ENCODE measurements at regions not wholly inside any gene's neighbourhood (a gene's known extent, or its start where the extent isn't known, plus 50 kb on each side); places are given as distances from the start of the nearest gene placed in this dataset.
"Not testable (repeated sequence)": the region's sequence is repeated elsewhere in the genome, so short reads cannot be mapped to it uniquely, and the experiment has no call there.

DNA sequence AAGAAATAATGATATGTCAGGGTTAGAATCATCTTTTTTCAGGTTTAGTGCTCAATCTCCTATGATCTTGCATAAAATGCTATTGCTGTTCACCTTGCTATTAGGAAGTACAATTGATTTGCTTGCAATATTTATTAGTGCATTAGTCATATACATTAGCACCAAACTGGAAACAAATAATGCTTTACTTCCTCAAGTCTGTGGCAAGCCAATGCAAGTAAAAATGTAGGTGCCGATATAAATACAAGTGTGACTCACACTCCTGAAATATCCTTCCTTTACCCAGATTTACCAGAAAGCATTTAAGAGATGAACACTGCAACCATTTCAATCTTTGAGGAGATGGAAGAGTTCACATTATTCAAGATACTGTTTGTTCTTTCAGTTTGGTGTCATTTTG is 1487.7 kb upstream of the ADGRL3 start:
- intact Hi-C loops (cut with DNase I; ENCODE audit: low total_unique reads) = no loop called here
- no peak for DNase-seq (ENCODE audit: low spot score in 2 of 2)
- H3K4me3 ChIP-seq (ENCODE audit: low read depth, poor library complexity, severe bottlenecking) = no peak overlapping the region
- no peak for TF ChIP-seq POLR2A (IDR thresholded peaks at IDR 0.05)
- TF ChIP-seq, protein P1, sequence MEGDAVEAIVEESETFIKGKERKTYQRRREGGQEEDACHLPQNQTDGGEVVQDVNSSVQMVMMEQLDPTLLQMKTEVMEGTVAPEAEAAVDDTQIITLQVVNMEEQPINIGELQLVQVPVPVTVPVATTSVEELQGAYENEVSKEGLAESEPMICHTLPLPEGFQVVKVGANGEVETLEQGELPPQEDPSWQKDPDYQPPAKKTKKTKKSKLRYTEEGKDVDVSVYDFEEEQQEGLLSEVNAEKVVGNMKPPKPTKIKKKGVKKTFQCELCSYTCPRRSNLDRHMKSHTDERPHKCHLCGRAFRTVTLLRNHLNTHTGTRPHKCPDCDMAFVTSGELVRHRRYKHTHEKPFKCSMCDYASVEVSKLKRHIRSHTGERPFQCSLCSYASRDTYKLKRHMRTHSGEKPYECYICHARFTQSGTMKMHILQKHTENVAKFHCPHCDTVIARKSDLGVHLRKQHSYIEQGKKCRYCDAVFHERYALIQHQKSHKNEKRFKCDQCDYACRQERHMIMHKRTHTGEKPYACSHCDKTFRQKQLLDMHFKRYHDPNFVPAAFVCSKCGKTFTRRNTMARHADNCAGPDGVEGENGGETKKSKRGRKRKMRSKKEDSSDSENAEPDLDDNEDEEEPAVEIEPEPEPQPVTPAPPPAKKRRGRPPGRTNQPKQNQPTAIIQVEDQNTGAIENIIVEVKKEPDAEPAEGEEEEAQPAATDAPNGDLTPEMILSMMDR (IDR thresholded peaks at IDR 0.05) = no peak
- WGBS, 2 donors = 50 to 56% methylated on average over 1 of the region's 1 CpG

DNA sequence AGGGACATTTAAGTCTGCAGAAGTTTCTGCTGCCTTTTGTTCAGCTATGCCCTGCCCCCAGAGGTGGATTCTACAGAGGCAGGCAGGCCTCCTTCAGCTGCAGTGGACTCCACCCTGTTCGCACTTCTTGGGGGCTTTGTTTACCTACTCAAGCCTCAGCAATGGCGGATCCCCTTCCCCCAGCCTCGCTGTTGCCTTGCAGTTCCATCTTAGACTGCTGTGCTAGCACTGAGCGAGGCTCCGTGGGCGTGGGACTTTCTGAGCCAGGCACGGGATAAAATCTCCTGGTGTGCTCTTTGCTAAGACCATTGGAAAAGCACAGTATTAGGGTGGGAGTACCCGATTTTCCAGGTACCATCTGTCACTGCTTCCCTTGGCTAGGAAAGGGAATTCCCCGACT is 1475.8 kb upstream of the ADGRL3 start:
- DNase-seq (ENCODE audit: low spot score in 2 of 2); intact Hi-C loops (cut with DNase I; ENCODE audit: low total_unique reads); H3K4me3 ChIP-seq (ENCODE audit: low read depth, poor library complexity, severe bottlenecking): not testable (repeated sequence)
- WGBS, 2 donors = 93 to 95% methylated on average over 9 of the region's 9 CpGs

DNA sequence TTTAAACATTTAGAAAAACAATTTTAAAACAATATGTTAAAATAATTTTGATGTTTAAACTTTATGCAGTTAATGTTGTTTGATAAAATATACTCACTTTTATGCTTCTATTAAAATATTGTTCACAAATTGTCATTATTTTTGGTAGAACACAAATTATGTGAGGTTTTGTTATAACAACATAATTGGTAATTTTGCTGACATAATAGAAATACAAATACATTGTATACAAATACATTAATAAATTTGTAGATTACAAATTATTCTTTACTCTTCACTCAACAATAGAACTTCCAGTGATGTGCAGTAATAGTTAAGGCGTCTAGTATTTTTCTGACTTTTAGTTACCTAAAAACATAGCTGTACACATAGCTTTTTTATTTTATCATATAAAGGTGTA is 1472.4 kb upstream of the ADGRL3 start:
- intact Hi-C loops (cut with DNase I; ENCODE audit: low total_unique reads) = no loop called here
- TF ChIP-seq POLR2A (IDR thresholded peaks at IDR 0.05) = no peak
- TF ChIP-seq, protein P1 (IDR thresholded peaks at IDR 0.05) = no peak
- no peak for DNase-seq (ENCODE audit: low spot score in 2 of 2)
- H3K4me3 ChIP-seq (ENCODE audit: low read depth, poor library complexity, severe bottlenecking) = no peak overlapping the region
- 89 to 97% methylated on average over 1 of the region's 1 CpG for WGBS, 2 donors

DNA sequence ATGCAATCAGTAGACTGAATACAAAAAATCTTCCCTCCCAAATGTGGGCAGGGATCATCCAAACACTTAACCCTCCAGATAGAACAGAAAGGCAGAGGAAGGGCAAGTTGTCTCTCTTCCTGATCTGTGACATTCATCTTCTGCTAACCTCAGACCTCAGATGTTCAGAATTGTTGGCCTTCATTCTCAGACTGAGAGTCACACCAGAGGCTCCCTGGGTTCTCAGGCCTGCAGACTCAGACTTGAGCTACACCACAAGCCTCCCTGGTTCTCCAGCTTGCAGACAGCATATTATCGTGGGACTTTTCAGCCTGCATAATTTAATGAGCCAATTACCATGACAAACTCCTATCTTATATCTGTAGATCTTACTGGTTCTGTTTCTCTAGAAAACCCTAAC is 1471.6 kb upstream of the ADGRL3 start:
- intact Hi-C loops (cut with DNase I; ENCODE audit: low total_unique reads) = no loop called here
- TF ChIP-seq POLR2A (IDR thresholded peaks at IDR 0.05) = no peak
- WGBS, 2 donors = 46 to 60% methylated on average over 1 of the region's 1 CpG
- H3K4me3 ChIP-seq (ENCODE audit: low read depth, poor library complexity, severe bottlenecking) = no peak overlapping the region
- DNase-seq (ENCODE audit: low spot score in 2 of 2) = no peak

DNA sequence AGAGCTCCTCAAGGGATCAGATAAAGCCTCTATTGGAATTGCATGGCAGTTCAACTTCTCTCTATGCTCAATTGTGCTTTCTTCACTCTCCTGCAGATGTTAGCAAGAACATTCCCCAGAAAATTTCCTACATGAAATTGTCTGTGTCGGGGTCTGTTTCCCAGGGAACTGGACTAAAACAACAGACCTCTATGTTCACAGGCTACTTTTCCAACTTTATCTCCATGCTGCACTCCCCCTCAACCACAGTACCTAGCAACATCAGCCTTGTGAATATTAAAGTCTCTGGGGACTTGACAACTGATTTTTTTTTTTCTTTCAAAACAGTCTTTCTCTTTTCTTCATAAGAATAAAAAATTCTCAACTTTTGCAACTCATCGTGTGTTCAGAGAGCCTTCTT is 1470.8 kb upstream of the ADGRL3 start:
- WGBS, 2 donors = 88 to 91% methylated on average over 2 of the region's 2 CpGs
- intact Hi-C loops (cut with DNase I; ENCODE audit: low total_unique reads) = no loop called here

DNA sequence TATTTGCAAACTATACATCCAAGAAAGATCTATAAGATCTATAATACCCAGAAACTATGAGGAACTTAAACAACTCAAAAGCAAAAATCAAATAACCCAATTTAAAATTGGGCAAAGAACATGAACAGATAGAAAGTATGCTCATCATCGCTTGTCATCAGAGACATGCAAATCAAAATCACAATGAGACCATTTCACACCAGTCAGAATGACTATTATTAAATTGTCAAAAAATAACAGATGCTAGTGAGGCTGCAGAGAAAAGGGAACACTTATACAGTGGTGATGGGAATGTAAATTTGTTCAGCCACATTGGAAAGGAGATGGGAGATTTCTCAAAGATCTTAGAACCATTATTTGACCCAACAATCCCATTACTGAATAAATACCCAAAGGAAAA is 1451.7 kb upstream of the ADGRL3 start:
- 92 to 94% methylated on average over 1 of the region's 1 CpG for WGBS, 2 donors

More for the DNA sequence above, 1470.8 kb upstream of the ADGRL3 start:
- TF ChIP-seq, protein P1 (IDR thresholded peaks at IDR 0.05) = no peak
- no peak for TF ChIP-seq POLR2A (IDR thresholded peaks at IDR 0.05)
- no peak for DNase-seq (ENCODE audit: low spot score in 2 of 2)
- no peak overlapping the region for H3K4me3 ChIP-seq (ENCODE audit: low read depth, poor library complexity, severe bottlenecking)

DNA sequence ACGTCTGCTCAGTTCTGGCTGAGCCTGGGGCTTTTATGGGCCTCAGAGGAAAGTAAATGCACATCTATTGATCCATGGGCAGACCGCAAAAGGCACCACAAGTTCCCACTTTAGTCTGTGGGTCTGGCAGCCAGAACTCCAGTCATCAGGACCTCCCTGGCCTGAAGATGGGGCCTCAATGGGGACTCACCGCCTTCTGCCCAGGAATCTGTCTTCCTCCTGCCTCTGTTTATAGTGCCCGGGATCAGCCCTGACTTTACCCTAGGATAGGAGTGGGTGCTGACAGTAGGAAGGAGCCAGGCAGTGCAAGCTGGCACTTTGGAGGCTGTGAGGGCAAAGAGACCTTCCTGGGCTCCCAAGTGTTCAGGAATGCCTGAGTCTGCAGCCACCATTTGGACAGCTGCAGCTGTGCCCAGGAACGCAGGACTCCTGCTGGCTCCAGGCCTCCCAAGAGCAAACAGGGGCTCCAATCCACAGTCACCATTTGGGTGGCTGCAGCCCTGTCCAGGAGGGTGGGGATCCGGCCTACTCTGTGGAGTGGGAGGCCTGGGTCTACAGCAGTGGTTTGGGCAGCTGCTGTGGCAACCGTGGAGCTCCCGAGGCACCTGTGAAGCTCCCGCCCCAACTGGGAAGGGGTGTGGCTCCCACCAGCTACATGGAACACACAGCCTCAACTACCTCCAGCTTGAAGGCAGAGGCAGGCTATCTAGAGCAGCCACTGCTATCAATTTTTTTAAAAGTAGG is 1440.9 kb upstream of the ADGRL3 start:
- H3K4me3 ChIP-seq (ENCODE audit: low read depth, poor library complexity, severe bottlenecking) = no peak overlapping the region
- 89 to 92% methylated on average over 8 to 9 of the region's 9 CpGs for WGBS, 2 donors
- intact Hi-C loops (cut with DNase I; ENCODE audit: low total_unique reads) = no loop called here
- DNase-seq (ENCODE audit: low spot score in 2 of 2) = no peak
- TF ChIP-seq POLR2A (IDR thresholded peaks at IDR 0.05) = no peak
- TF ChIP-seq, protein P1 (IDR thresholded peaks at IDR 0.05) = no peak

More for the DNA sequence above, 1451.7 kb upstream of the ADGRL3 start:
- no peak for TF ChIP-seq POLR2A (IDR thresholded peaks at IDR 0.05)
- intact Hi-C loops (cut with DNase I; ENCODE audit: low total_unique reads) = no loop called here
- no peak overlapping the region for H3K4me3 ChIP-seq (ENCODE audit: low read depth, poor library complexity, severe bottlenecking)
- no peak for DNase-seq (ENCODE audit: low spot score in 2 of 2)

Measured in lower leg skin (tissue), 4 donors.